Suprapubic skin (tissue), 4 donors: ENCODE measurements at regions not wholly inside any gene's neighbourhood (a gene's known extent, or its start where the extent isn't known, plus 50 kb on each side); places are given as distances from the start of the nearest gene placed in this dataset.

Experiments used
- DNase-seq, 2 donors: peaks; one replicate each; pipeline ENCODE4 v3.0.0-alpha.2; 2019; ENCODE audit warnings: low spot score in 2 of 2
- H3K27ac ChIP-seq: fragments of 200-600 bp; sonication (generic); one replicate; pipeline ENCODE4 v1.5.1; 2019
- H3K27me3 ChIP-seq: fragments of 200-600 bp; sonication (generic); one replicate; pipeline ENCODE4 v1.5.1; 2019
- H3K36me3 ChIP-seq: fragments of 200-600 bp; sonication (generic); one replicate; pipeline ENCODE4 v1.5.1; 2019
- H3K4me1 ChIP-seq: fragments of 200-600 bp; sonication (generic); one replicate; pipeline ENCODE4 v1.5.1; 2019
- H3K4me3 ChIP-seq: fragments of 200-600 bp; sonication (generic); one replicate; pipeline ENCODE4 v1.5.1; 2019; ENCODE audit warnings: mild to moderate bottlenecking
- H3K9me3 ChIP-seq: fragments of 200-600 bp; sonication (generic); one replicate; pipeline ENCODE4 v1.5.1; 2019
- EP300 ChIP-seq: sonication (generic); formaldehyde crosslinking; IDR thresholded peaks from one replicate; pipeline ENCODE4 v1.6.1; 2017; ENCODE audit warnings: antibody characterized with exemption
- POLR2A ChIP-seq, 2 donors: fragments of 450-650 bp; IDR thresholded peaks; one replicate each; pipeline ENCODE4 v1.6.1; 2017; ENCODE audit warnings: antibody characterized with exemption in 2 of 2, mild to moderate bottlenecking in 2 of 2, moderate library complexity in 2 of 2
- POLR2AphosphoS5 ChIP-seq, 3 donors: sonication (generic); formaldehyde crosslinking; IDR thresholded peaks; one replicate each; pipeline ENCODE4 v1.6.1; 2017; ENCODE audit warnings: antibody characterized with exemption in 3 of 3
- WGBS: methylation state at CpG from one replicate; pipeline ENCODE4 v1.1.5; 2018; 5-methylcytosine and 5-hydroxymethylcytosine counted together
- TF ChIP-seq, protein P1 (sequence below), 2 donors: fragments of 200-600 bp in 1 of 2; fragments of 450-650 bp in 1 of 2; sonication (generic) in 1 of 2; IDR thresholded peaks; one replicate each; pipeline ENCODE4 v1.5.1; 2016 to 2019; ENCODE audit warnings: antibody characterized with exemption in 2 of 2, mild to moderate bottlenecking in 1 of 2, moderate library complexity in 1 of 2

DNA sequence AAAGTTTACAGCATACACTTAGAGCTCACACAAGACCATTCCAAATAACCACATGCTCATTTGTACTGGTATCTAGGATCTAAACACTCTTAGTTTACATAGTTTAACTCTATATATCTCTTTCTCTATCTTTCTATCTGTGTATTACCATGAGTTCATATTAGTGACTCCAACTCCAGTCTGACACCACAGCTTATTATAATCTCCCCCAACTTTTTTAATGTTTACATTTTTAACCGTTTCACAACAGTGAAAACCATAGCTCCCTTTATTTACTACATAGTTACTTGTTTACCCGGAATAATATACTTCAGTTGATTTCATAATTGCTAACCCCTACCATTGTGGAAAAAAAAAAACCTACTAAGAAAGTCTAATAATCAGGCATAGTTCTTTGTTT, 362.4 kb upstream of the RGS17 start:
- H3K4me3 ChIP-seq, result no peak overlapping the region
- H3K36me3 ChIP-seq, result no peaks in the 10 kb centered on the region
- H3K4me1 ChIP-seq, result no peaks in the 10 kb centered on the region
- peaks cover 5% of the 10 kb centered on the region for H3K9me3 ChIP-seq
- 87% methylated on average over 2 of the region's 2 CpGs for WGBS
- TF ChIP-seq, protein P1, sequence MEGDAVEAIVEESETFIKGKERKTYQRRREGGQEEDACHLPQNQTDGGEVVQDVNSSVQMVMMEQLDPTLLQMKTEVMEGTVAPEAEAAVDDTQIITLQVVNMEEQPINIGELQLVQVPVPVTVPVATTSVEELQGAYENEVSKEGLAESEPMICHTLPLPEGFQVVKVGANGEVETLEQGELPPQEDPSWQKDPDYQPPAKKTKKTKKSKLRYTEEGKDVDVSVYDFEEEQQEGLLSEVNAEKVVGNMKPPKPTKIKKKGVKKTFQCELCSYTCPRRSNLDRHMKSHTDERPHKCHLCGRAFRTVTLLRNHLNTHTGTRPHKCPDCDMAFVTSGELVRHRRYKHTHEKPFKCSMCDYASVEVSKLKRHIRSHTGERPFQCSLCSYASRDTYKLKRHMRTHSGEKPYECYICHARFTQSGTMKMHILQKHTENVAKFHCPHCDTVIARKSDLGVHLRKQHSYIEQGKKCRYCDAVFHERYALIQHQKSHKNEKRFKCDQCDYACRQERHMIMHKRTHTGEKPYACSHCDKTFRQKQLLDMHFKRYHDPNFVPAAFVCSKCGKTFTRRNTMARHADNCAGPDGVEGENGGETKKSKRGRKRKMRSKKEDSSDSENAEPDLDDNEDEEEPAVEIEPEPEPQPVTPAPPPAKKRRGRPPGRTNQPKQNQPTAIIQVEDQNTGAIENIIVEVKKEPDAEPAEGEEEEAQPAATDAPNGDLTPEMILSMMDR (IDR thresholded peaks at IDR 0.05), result no peak
- no peak for TF ChIP-seq POLR2AphosphoS5 (IDR thresholded peaks at IDR 0.05)
- TF ChIP-seq EP300, result no peak
- no peak for TF ChIP-seq POLR2A (IDR thresholded peaks at IDR 0.05)
- DNase-seq, result no peak
- no peak overlapping the region for H3K27ac ChIP-seq
- H3K27me3 ChIP-seq, result no peaks in the 10 kb centered on the region

DNA sequence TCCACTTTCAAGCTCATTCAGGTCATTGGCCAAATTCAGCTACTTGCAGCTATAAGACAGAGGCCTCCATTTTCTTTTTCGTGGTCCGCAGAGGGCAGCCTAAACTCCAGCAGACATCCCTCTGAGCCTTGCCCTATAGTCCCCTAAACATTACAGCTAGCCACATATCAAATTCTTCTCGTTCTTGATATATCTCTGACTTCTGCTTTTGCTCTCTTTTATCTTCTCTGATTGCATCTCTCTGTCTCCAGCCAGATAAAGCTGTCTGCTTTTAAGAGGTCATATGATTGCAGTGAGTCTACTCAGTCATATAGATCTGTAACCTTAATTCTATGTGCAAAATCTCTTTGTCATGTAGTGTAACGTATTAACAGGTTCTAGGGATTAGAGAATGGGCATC, 358.4 kb upstream of the RGS17 start:
- Histone ChIP-seq H3K4me3 (no peak overlapping the region), H3K9me3 (peaks cover 8% of the 10 kb centered on the region), H3K4me1 (no peaks in the 10 kb centered on the region), H3K36me3 (no peaks in the 10 kb centered on the region), H3K27me3 (no peaks in the 10 kb centered on the region), H3K27ac (no peak overlapping the region)
- no peak for DNase-seq
- 64% methylated on average over 4 of the region's 4 CpGs for WGBS
- TF ChIP-seq POLR2AphosphoS5 (IDR thresholded peaks at IDR 0.05) (no peak), EP300 (no peak), POLR2A (IDR thresholded peaks at IDR 0.05) (no peak)
- TF ChIP-seq, protein P1 (IDR thresholded peaks at IDR 0.05), result no peak

DNA sequence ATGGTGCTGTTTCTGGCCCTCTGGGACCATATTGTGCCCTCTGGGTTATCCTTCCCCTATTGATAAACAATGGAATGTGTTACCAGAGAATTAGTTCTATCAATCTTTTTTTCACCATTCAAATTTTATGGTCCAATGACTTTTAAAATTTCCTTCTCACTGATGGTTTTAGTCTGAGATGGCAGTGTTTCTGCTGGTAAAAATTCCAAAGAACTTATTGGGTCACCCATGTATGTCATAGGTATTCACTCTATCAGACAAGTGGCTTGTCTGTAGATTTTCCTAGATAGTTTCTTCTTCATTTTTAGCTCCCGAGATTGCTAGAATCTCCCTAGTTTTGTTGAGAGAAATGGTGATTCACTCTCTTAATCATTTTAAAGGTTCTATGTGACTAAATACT, 357.2 kb upstream of the RGS17 start:
- Histone ChIP-seq H3K4me3 (no peak overlapping the region), H3K27ac (no peak overlapping the region), H3K9me3 (peaks cover 8% of the 10 kb centered on the region), H3K27me3 (no peaks in the 10 kb centered on the region), H3K36me3 (no peaks in the 10 kb centered on the region), H3K4me1 (no peaks in the 10 kb centered on the region)
- 92% methylated on average over 1 of the region's 1 CpG for WGBS
- no peak for DNase-seq
- no peak for TF ChIP-seq EP300
- TF ChIP-seq, protein P1 (IDR thresholded peaks at IDR 0.05), result no peak
- no peak for TF ChIP-seq POLR2A (IDR thresholded peaks at IDR 0.05)
- no peak for TF ChIP-seq POLR2AphosphoS5 (IDR thresholded peaks at IDR 0.05)

DNA sequence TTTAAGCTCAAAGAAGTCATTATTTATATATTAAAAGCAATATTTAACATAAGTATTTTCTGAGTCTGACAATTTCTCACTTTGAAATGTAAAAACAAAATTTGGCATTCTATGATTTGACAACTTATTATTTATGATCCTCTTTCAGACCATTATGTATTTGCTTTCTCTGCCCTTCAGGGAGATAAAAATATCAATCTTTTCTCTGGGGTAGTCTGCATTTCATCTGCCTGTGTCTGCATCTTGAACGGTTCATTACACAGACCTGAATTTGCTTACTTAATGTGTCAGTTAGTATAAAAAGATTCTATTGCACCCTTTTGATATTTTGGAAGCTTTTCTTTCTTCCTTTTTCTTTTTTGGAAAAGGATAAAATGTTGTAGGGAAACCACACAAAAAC, 354.0 kb upstream of the RGS17 start:
- peaks cover 8% of the 10 kb centered on the region for H3K9me3 ChIP-seq
- no peak overlapping the region for H3K4me3 ChIP-seq
- no peaks in the 10 kb centered on the region for H3K36me3 ChIP-seq
- TF ChIP-seq EP300, result no peak
- H3K27ac ChIP-seq, result no peak overlapping the region
- WGBS, result 36% methylated on average over 1 of the region's 1 CpG
- H3K4me1 ChIP-seq, result no peaks in the 10 kb centered on the region
- no peaks in the 10 kb centered on the region for H3K27me3 ChIP-seq
- no peak for DNase-seq

DNA sequence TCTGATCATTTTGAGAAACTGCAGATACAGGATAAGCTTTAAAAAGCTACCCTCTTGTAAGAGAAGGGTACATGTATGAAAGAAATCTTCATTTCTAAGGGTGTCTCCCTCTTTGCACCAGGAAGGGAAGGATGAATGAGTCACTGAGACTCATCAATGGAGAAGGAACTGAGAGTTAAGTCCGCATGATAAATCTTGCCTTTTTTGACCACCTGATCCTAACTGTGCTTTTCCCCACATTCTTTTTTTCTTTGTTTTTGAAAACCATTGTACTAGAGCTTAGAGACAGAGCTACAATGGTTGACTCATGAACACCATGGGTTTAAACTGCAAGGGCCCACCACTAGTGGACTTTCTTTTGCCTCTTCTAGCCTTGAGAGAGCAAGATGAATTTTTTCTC, 353.0 kb upstream of the RGS17 start:
- Histone ChIP-seq H3K4me1 (no peaks in the 10 kb centered on the region), H3K27me3 (no peaks in the 10 kb centered on the region), H3K36me3 (no peaks in the 10 kb centered on the region), H3K4me3 (no peak overlapping the region), H3K27ac (no peak overlapping the region), H3K9me3 (peaks cover 8% of the 10 kb centered on the region)
- TF ChIP-seq EP300, result no peak
- 97% methylated on average over 1 of the region's 1 CpG for WGBS
- no peak for DNase-seq

DNA sequence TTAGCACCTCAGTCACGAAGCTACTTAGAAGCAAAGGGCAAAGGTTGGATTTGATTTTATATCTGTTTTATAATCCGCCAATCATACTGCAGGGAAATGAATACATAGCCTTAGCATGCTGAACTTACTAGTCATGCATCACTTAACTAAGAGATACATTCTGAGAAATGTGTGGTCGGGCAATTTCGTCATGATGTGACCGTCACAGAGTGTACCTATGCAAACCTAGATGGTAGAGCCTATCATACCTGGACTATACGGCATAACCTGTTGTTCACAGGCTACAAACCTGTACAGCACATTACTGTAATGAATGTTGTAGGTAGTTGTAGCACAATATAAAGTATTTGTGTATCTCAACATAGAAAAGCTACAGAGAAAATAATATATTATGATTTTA, 345.2 kb upstream of the RGS17 start:
- DNase-seq, result no peak
- Histone ChIP-seq H3K4me3 (no peak overlapping the region), H3K4me1 (no peaks in the 10 kb centered on the region), H3K36me3 (no peaks in the 10 kb centered on the region), H3K27me3 (no peaks in the 10 kb centered on the region), H3K9me3 (peaks cover 3% of the 10 kb centered on the region), H3K27ac (no peak overlapping the region)
- TF ChIP-seq POLR2AphosphoS5 (IDR thresholded peaks at IDR 0.05) (no peak), POLR2A (IDR thresholded peaks at IDR 0.05) (no peak)
- TF ChIP-seq, protein P1 (IDR thresholded peaks at IDR 0.05), result no peak
- whole genome bisulfite sequencing, result 87% methylated on average over 6 of the region's 6 CpGs
